ENCODE measurements at regions not wholly inside any gene's neighbourhood (a gene's known extent, or its start where the extent isn't known, plus 50 kb on each side); places are given as distances from the start of the nearest gene placed in this dataset.

DNA sequence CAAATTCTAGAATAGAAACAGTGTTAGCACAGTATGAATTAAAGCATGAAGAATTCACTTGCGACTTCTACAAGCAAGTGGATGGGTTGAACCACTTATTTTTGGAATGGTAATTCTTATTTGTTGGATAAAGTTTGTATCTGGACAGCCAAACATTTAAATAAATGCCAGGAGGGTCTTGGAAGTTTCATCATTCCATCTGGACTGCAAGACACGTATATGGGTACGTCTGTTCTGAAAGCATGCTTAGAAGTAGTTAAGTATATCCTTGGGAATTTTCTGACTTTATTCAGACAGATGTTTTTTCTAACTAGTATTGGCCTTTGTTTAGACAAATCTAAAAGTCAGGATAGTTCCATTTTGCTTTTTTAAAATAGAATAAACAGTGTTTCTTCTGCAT is 77.5 kb upstream of the CASK start:
- no peak for TF ChIP-seq POLR2A (IDR thresholded peaks at IDR 0.05)
- TF ChIP-seq POLR2AphosphoS5 (IDR thresholded peaks at IDR 0.05), result no peak
- TF ChIP-seq, protein P1, sequence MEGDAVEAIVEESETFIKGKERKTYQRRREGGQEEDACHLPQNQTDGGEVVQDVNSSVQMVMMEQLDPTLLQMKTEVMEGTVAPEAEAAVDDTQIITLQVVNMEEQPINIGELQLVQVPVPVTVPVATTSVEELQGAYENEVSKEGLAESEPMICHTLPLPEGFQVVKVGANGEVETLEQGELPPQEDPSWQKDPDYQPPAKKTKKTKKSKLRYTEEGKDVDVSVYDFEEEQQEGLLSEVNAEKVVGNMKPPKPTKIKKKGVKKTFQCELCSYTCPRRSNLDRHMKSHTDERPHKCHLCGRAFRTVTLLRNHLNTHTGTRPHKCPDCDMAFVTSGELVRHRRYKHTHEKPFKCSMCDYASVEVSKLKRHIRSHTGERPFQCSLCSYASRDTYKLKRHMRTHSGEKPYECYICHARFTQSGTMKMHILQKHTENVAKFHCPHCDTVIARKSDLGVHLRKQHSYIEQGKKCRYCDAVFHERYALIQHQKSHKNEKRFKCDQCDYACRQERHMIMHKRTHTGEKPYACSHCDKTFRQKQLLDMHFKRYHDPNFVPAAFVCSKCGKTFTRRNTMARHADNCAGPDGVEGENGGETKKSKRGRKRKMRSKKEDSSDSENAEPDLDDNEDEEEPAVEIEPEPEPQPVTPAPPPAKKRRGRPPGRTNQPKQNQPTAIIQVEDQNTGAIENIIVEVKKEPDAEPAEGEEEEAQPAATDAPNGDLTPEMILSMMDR (IDR thresholded peaks at IDR 0.05), result no peak
